ENCODE measurements at regions not wholly inside any gene's neighbourhood (a gene's known extent, or its start where the extent isn't known, plus 50 kb on each side); places are given as distances from the start of the nearest gene placed in this dataset.

DNA sequence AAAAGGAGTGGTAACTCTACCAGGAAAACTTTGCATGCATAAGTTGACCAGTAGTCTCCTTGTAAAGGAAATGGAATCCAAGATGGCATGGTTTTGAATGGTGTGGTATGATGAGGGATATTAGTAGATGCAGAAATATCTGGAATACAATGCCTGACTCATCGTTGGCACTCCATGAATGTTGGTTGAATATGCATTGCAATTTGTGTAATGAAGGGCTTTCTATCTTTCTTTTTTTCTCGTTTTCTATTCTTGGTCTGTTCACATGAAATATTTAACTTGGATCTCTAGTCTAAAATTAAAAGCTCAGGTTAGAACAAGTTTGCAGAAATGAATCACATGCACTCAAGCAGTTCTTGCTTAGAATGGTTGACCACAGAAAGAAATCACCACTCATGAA, 195.3 kb upstream of the ADRA1D start:
- H3K36me3 Mint-ChIP-seq (ENCODE audit: unreplicated experiment): no peaks in the 10 kb centered on the region
- no peak for DNase-seq (ENCODE audit: extremely low spot score, unreplicated experiment)
- TF ChIP-seq, protein P1, sequence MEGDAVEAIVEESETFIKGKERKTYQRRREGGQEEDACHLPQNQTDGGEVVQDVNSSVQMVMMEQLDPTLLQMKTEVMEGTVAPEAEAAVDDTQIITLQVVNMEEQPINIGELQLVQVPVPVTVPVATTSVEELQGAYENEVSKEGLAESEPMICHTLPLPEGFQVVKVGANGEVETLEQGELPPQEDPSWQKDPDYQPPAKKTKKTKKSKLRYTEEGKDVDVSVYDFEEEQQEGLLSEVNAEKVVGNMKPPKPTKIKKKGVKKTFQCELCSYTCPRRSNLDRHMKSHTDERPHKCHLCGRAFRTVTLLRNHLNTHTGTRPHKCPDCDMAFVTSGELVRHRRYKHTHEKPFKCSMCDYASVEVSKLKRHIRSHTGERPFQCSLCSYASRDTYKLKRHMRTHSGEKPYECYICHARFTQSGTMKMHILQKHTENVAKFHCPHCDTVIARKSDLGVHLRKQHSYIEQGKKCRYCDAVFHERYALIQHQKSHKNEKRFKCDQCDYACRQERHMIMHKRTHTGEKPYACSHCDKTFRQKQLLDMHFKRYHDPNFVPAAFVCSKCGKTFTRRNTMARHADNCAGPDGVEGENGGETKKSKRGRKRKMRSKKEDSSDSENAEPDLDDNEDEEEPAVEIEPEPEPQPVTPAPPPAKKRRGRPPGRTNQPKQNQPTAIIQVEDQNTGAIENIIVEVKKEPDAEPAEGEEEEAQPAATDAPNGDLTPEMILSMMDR (IDR thresholded peaks at IDR 0.05): no peak
- H3K4me1 Mint-ChIP-seq (ENCODE audit: unreplicated experiment): no peaks in the 10 kb centered on the region
- peaks cover 11% of the 10 kb centered on the region for H3K27me3 Mint-ChIP-seq (ENCODE audit: unreplicated experiment)
- H3K4me3 Mint-ChIP-seq (ENCODE audit: unreplicated experiment): no peak overlapping the region
- H3K9me3 Mint-ChIP-seq (ENCODE audit: unreplicated experiment): no peaks in the 10 kb centered on the region
- H3K27ac Mint-ChIP-seq (ENCODE audit: unreplicated experiment): no peak overlapping the region

DNA sequence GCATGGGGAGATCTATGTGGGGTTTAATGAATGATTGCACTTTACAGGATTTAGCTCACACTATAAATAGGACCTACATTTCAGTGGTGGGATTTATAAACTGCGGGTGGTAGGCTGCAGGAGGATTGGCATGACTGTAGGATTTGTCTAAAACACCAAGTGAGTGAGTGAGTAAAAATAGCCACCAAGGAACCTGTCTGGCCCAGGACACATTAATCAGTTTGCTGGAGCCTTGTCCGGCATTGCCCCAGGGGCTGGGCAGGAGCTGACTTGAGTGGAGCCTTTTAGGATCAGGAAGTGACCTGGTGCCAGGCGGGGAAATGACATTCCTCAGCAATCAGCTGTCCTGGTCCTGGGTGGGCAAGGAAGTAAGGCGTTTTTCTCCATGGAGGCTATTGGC, 193.9 kb upstream of the ADRA1D start:
- Mint-ChIP-seq H3K9me3 (ENCODE audit: unreplicated experiment) (no peaks in the 10 kb centered on the region), H3K27me3 (ENCODE audit: unreplicated experiment) (peaks cover 11% of the 10 kb centered on the region), H3K4me3 (ENCODE audit: unreplicated experiment) (no peak overlapping the region), H3K4me1 (ENCODE audit: unreplicated experiment) (no peaks in the 10 kb centered on the region), H3K27ac (ENCODE audit: unreplicated experiment) (no peak overlapping the region), H3K36me3 (ENCODE audit: unreplicated experiment) (no peaks in the 10 kb centered on the region)
- TF ChIP-seq, protein P1 (IDR thresholded peaks at IDR 0.05): no peak
- DNase-seq (ENCODE audit: extremely low spot score, unreplicated experiment): no peak

DNA sequence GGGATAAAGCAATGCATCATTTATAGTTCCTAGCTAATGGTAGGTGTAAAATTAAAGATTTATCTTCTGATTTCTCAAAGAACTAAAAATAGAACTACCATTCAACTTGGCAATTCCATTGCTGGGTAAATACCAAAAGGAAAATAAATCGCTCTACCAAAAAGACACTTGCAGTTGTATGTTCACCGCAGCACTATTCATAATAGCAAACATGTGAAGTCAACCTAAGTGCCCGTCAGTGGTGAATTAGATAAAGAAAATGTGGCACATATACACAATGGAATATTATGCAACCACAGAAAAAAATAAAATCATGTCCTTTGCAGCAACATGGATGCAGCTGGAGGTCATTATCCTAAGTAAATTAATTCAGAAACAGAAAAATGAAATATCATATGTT, 192.8 kb upstream of the ADRA1D start:
- Mint-ChIP-seq H3K4me3 (ENCODE audit: unreplicated experiment) (no peak overlapping the region), H3K9me3 (ENCODE audit: unreplicated experiment) (no peaks in the 10 kb centered on the region), H3K27me3 (ENCODE audit: unreplicated experiment) (peaks cover 3% of the 10 kb centered on the region), H3K27ac (ENCODE audit: unreplicated experiment) (no peak overlapping the region), H3K36me3 (ENCODE audit: unreplicated experiment) (no peaks in the 10 kb centered on the region), H3K4me1 (ENCODE audit: unreplicated experiment) (no peaks in the 10 kb centered on the region)
- TF ChIP-seq, protein P1 (IDR thresholded peaks at IDR 0.05): no peak
- no peak for DNase-seq (ENCODE audit: extremely low spot score, unreplicated experiment)

DNA sequence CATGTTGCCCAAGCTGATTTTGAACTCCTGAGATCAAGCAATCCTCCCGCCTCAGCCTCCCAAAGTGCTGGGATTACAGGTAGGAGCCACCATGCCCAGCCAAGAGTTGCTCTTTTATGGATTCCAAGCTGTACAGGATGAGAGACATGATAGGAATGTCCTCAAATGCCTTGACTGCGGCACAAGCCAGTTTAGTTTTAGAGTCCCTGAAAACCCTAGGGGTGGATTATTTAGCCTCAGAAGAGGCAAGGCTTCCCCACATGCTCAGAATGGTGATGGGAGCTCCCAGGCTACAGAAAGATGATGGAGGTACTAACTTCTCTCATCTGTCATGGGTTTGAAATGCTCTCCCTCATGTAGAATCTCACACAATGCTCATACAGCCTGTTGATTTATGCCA, 192.1 kb upstream of the ADRA1D start:
- Mint-ChIP-seq H3K27ac (ENCODE audit: unreplicated experiment) (no peak overlapping the region), H3K4me1 (ENCODE audit: unreplicated experiment) (no peaks in the 10 kb centered on the region), H3K27me3 (ENCODE audit: unreplicated experiment) (peaks cover 3% of the 10 kb centered on the region), H3K9me3 (ENCODE audit: unreplicated experiment) (no peaks in the 10 kb centered on the region), H3K4me3 (ENCODE audit: unreplicated experiment) (no peak overlapping the region), H3K36me3 (ENCODE audit: unreplicated experiment) (no peaks in the 10 kb centered on the region)
- TF ChIP-seq, protein P1 (IDR thresholded peaks at IDR 0.05): no peak
- DNase-seq (ENCODE audit: extremely low spot score, unreplicated experiment): no peak

DNA sequence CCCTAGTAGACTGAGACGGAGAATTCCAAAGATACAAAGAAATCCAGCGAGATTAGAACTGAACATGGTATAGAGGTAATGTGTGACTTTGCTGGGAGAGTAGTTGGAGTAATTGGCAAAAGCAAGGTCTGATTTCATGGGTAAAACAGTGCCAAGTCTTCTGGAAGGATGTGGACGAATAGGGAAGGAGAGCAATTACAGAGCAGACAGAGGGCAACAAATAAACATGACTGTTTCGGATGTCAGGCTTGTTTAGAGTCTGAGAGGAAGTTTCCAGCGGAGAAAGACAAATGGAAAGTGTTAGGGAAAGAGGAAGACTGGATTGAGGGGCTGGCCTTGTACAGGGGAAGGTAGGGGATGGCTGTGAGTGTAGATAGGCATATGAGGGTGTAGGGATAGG, 190.4 kb upstream of the ADRA1D start:
- no peaks in the 10 kb centered on the region for H3K36me3 Mint-ChIP-seq (ENCODE audit: unreplicated experiment)
- no peaks in the 10 kb centered on the region for H3K27me3 Mint-ChIP-seq (ENCODE audit: unreplicated experiment)
- no peak overlapping the region for H3K4me3 Mint-ChIP-seq (ENCODE audit: unreplicated experiment)
- DNase-seq (ENCODE audit: extremely low spot score, unreplicated experiment): no peak
- peaks cover 2% of the 10 kb centered on the region for H3K4me1 Mint-ChIP-seq (ENCODE audit: unreplicated experiment)
- TF ChIP-seq, protein P1 (IDR thresholded peaks at IDR 0.05): no peak
- H3K27ac Mint-ChIP-seq (ENCODE audit: unreplicated experiment): no peak overlapping the region
- no peaks in the 10 kb centered on the region for H3K9me3 Mint-ChIP-seq (ENCODE audit: unreplicated experiment)

Data from osteocyte (in vitro differentiated cells).